Natural killer cell (primary cell): ENCODE measurements at regions not wholly inside any gene's neighbourhood (a gene's known extent, or its start where the extent isn't known, plus 50 kb on each side); places are given as distances from the start of the nearest gene placed in this dataset.

Experiments
- ATAC-seq, 3 donors: fragments of 150-1000 bp in 2 of 3; fragments of 200-7000 bp in 1 of 3; cut with Tn5 transposase; 1 replicate in 1 of 3; 2 replicates in 2 of 3; pipeline ENCODE4 v1.10.0; 2021; ENCODE audit warnings: mild to moderate bottlenecking in 2 of 3, moderate library complexity in 2 of 3
- DNase-seq, 2 donors: peaks; one replicate each; pipeline versions ENCODE4 v3.0.0 to v3.0.0-alpha.2; 2013 to 2021; ENCODE audit warnings: mixed read lengths in 1 of 2
- H3K27ac ChIP-seq: one replicate; pipeline ENCODE4 v1.5.1; 2013; ENCODE audit warnings: mild to moderate bottlenecking, low read length
- H3K27me3 ChIP-seq: one replicate; pipeline ENCODE4 v1.6.1; 2013; ENCODE audit warnings: low read length; ENCODE audit not compliant: control insufficient read depth, insufficient read depth
- H3K36me3 ChIP-seq: one replicate; pipeline ENCODE4 v1.6.1; 2013; ENCODE audit warnings: low read length; ENCODE audit not compliant: control insufficient read depth, insufficient read depth
- H3K4me1 ChIP-seq: one replicate; pipeline ENCODE4 v1.6.1; 2013; ENCODE audit warnings: low read length; ENCODE audit not compliant: control insufficient read depth, insufficient read depth
- H3K4me3 ChIP-seq: one replicate; pipeline ENCODE4 v1.5.1; 2013; ENCODE audit warnings: low read length
- H3K9me3 ChIP-seq: one replicate; pipeline ENCODE4 v1.6.1; 2013; ENCODE audit warnings: low read length; ENCODE audit not compliant: control insufficient read depth, insufficient read depth
- H3K27ac Mint-ChIP-seq, 2 donors: one replicate each; pipeline ENCODE4 v1.8.0; 2022; ENCODE audit warnings: mild to moderate bottlenecking in 2 of 2, mixed read lengths in 2 of 2, moderate library complexity in 1 of 2
- H3K27me3 Mint-ChIP-seq, 2 donors: one replicate each; pipeline ENCODE4 v1.8.0; 2022; ENCODE audit warnings: low read depth in 2 of 2, mixed read lengths in 2 of 2
- H3K36me3 Mint-ChIP-seq: one replicate; pipeline ENCODE4 v1.8.0; 2022; ENCODE audit warnings: mixed read lengths
- H3K4me1 Mint-ChIP-seq, 2 donors: one replicate each; pipeline ENCODE4 v1.8.0; 2022; ENCODE audit warnings: mixed read lengths in 2 of 2
- H3K4me3 Mint-ChIP-seq: one replicate; pipeline ENCODE4 v1.8.0; 2022; ENCODE audit warnings: mild to moderate bottlenecking, moderate library complexity, mixed read lengths
- H3K9me3 Mint-ChIP-seq, 2 donors: one replicate each; pipeline ENCODE4 v1.8.0; 2022; ENCODE audit warnings: mixed read lengths in 2 of 2
- CTCF ChIP-seq: fragments of 200-600 bp; IDR thresholded peaks from one replicate; pipeline ENCODE4 v1.8.0; 2022; ENCODE audit warnings: antibody characterized with exemption
- WGBS: methylation state at CpG from one replicate; pipeline ENCODE4 v1.1.7; 2013; ENCODE audit warnings: missing lambda C conversion rate; ENCODE audit not compliant: insufficient coverage; 5-methylcytosine and 5-hydroxymethylcytosine counted together
- intact Hi-C: fragments of 100-400 bp; cut with micrococcal nuclease; formaldehyde crosslinking; loops from one replicate; pipeline ENCODE4 v1.14.2; 2022

GRCh38 chr6:84920021-84920420, 155.6 kb upstream of the TBX18 start:
- H3K27ac ChIP-seq, result no peak overlapping the region
- no peaks in the 10 kb centered on the region for H3K27me3 ChIP-seq
- intact Hi-C loops, result no loop called here
- no peaks in the 10 kb centered on the region for H3K36me3 ChIP-seq
- WGBS, result 83% methylated on average over 1 of the region's 1 CpG
- DNase-seq (no peak), ATAC-seq (no peak)
- H3K9me3 ChIP-seq, result no peaks in the 10 kb centered on the region
- no peak overlapping the region for H3K27ac Mint-ChIP-seq
- no peaks in the 10 kb centered on the region for H3K36me3 Mint-ChIP-seq
- no peak overlapping the region for H3K4me3 ChIP-seq
- no peak for TF ChIP-seq CTCF
- no peaks in the 10 kb centered on the region for H3K27me3 Mint-ChIP-seq
- no peaks in the 10 kb centered on the region for H3K4me1 ChIP-seq
- H3K4me3 Mint-ChIP-seq, result no peak overlapping the region
- no peaks in the 10 kb centered on the region for H3K4me1 Mint-ChIP-seq
- H3K9me3 Mint-ChIP-seq, result peaks cover 6 to 9% of the 10 kb centered on the region in 2 donors

GRCh38 chr6:84916704-84917103, 152.3 kb upstream of the TBX18 start:
- Histone ChIP-seq H3K4me1 (no peaks in the 10 kb centered on the region), H3K27ac (no peak overlapping the region), H3K27me3 (no peaks in the 10 kb centered on the region), H3K9me3 (no peaks in the 10 kb centered on the region), H3K36me3 (no peaks in the 10 kb centered on the region), H3K4me3 (no peak overlapping the region)
- 79% methylated on average over 2 of the region's 3 CpGs for whole genome bisulfite sequencing
- H3K27ac Mint-ChIP-seq, result no peak overlapping the region
- H3K36me3 Mint-ChIP-seq, result no peaks in the 10 kb centered on the region
- no peak overlapping the region for H3K4me3 Mint-ChIP-seq
- no peaks in the 10 kb centered on the region for H3K4me1 Mint-ChIP-seq
- H3K9me3 Mint-ChIP-seq, result peaks cover 9 to 15% of the 10 kb centered on the region in 2 donors
- intact Hi-C loops, result no loop called here
- no peak for ATAC-seq
- TF ChIP-seq CTCF, result no peak
- no peak for DNase-seq
- H3K27me3 Mint-ChIP-seq, result no peaks in the 10 kb centered on the region

- Mint-ChIP-seq H3K9me3 (peaks cover 7 to 13% of the 10 kb centered on the region in 2 donors), H3K27ac (no peak overlapping the region), H3K27me3 (no peaks in the 10 kb centered on the region), H3K4me3 (no peak overlapping the region), H3K4me1 (no peaks in the 10 kb centered on the region), H3K36me3 (no peaks in the 10 kb centered on the region)
- Histone ChIP-seq H3K4me1 (no peaks in the 10 kb centered on the region), H3K36me3 (no peaks in the 10 kb centered on the region), H3K4me3 (no peak overlapping the region), H3K9me3 (no peaks in the 10 kb centered on the region), H3K27me3 (no peaks in the 10 kb centered on the region), H3K27ac (no peak overlapping the region)
- no peak for TF ChIP-seq CTCF
- intact Hi-C loops, result no loop called here
- WGBS, result 78% methylated on average over 8 of the region's 12 CpGs
- DNase-seq (no peak), ATAC-seq (no peak)
These were observed 148.3 kb upstream of the TBX18 start for GRCh38 chr6:84912472-84913322.
